ENCODE measurements at regions not wholly inside any gene's neighbourhood (a gene's known extent, or its start where the extent isn't known, plus 50 kb on each side); places are given as distances from the start of the nearest gene placed in this dataset.

DNA sequence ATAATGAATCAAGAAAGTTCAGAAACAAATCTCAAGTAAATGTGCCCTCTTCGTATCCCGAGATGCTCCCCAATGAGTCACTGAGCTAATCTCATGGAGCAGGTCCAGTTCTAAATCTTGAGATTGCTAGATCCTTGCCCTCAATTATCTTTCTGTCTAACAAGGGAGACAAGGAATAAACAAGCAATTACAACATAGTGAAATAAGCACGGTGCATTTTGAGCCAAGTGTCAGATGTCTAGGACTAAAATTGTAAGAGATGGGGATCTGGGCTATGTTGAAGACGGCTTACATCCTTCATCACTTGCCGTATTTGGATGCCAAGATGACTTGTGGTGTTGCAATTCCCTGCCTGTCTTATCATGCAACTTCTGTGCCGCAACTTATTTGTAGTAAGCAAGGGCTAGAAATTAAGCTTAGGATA, 56.5 kb upstream of the ADGRF1 start:
- DNase-seq (ENCODE audit: insufficient read length, low spot score): no peak
- TF ChIP-seq, protein P1, sequence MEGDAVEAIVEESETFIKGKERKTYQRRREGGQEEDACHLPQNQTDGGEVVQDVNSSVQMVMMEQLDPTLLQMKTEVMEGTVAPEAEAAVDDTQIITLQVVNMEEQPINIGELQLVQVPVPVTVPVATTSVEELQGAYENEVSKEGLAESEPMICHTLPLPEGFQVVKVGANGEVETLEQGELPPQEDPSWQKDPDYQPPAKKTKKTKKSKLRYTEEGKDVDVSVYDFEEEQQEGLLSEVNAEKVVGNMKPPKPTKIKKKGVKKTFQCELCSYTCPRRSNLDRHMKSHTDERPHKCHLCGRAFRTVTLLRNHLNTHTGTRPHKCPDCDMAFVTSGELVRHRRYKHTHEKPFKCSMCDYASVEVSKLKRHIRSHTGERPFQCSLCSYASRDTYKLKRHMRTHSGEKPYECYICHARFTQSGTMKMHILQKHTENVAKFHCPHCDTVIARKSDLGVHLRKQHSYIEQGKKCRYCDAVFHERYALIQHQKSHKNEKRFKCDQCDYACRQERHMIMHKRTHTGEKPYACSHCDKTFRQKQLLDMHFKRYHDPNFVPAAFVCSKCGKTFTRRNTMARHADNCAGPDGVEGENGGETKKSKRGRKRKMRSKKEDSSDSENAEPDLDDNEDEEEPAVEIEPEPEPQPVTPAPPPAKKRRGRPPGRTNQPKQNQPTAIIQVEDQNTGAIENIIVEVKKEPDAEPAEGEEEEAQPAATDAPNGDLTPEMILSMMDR (IDR thresholded peaks at IDR 0.05; ENCODE audit: insufficient read depth, missing control alignments): no peak
- no peak for FAIRE-seq

DNA sequence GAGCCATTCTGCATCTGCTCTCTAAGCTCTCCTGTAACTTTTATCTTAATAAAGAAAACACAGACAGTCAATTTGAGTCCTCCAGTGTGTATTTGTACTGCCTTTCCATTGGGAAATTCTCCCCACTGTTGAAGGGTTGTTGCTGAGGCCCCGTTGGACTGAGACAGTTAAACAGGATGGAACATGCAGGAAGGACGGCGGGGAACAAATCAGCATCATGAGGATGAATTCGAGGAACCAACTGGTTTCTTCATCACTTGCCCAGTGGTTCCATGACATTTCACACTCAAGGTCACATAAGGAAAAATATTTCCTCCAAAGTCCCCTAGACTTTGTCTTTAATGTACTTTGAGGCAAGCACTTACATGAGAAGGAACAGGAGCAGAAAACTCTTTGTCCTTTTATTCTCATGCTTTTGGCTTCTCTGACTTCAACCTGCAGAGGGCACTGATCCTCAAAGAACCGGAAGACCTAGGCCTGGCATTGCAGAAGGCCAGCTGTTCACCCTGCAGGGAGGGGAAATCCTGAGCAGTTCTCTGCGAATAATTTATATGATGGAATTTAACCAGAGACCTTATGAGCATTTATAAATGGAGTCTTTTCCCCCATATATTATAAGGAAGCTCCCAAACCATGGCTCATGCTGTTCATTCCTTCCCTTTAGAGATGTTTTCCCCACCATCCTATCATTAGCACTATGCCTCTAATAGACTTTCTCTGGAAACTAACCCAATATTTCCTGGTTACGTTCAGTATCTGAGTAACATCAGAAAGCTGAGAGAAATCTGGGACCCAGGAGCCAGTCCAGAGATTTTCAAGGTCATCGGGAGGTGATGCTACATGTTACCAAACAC, 55.2 kb upstream of the ADGRF1 start:
- FAIRE-seq (no peak), DNase-seq (ENCODE audit: insufficient read length, low spot score) (peak; percentile 19)
- TF ChIP-seq, protein P1 (IDR thresholded peaks at IDR 0.05; ENCODE audit: insufficient read depth, missing control alignments): peak; percentile 86

DNA sequence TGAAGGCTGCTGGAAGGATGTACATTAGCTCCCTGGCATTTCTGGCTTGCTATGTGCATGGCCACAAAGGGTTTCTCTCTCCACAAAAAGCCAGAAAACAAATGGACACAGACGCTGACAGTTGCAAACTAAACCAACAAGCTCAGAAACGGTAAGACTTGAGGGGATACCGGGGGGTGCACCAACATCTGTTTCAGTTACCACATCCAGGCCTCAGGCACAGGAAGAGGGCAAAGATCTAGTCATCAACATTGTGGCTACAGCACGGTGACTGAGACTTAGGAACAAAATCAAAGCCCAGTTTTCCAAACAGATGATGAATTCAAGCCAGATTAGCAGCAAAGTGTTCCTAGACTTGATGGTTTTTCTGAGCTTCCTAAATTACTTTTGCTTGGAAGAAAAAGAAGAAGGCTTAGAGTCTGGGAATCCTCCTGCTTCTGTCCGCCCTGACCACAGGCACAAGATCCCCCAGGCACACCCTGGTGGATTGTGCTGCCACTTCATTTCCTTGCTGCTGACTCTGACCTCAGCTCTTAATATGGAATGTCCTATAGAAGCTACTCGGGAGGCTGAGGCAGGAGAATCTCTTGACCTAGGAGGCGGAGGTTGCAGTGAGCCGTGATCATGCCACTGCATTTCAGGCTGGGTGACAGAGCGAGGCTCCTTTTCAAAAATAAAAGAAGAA, 54.2 kb upstream of the ADGRF1 start:
- TF ChIP-seq, protein P1 (IDR thresholded peaks at IDR 0.05; ENCODE audit: insufficient read depth, missing control alignments): no peak
- no peak for FAIRE-seq
- DNase-seq (ENCODE audit: insufficient read length, low spot score): no peak

DNA sequence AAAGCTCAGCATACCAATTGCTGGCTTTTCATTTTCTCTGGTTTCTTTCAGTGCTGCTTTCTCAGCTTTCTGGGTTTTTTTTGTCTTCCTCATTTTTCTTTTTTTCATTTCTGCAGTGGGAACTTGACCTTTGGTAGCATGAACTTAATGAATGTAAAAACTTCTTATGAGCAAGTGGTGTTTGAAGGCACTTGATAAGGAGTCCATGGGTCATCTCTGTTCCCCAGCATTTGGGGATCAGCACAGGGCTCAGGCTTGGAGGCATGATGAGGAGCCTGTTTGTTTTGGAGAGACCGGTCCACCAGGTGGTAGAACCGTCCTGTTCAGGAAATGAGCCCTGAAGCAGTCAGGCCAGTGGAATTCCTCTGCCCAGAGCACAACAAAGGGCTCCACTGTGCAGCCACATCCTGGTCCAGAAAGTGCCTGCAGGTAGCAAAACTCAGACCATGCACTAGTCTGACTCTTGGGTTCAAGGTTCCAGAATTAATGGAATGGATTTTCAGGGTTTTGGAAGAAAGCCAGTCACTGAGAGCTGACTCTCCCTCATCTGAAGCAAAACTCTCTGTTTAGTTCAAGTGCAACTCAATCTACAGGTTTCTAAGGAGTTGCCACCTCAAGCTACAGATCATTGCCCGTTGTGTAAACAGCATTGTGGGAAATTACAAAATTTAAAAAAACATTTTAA, 52.3 kb upstream of the ADGRF1 start:
- TF ChIP-seq, protein P1 (IDR thresholded peaks at IDR 0.05; ENCODE audit: insufficient read depth, missing control alignments): no peak
- FAIRE-seq (no peak), DNase-seq (ENCODE audit: insufficient read length, low spot score) (no peak)

DNA sequence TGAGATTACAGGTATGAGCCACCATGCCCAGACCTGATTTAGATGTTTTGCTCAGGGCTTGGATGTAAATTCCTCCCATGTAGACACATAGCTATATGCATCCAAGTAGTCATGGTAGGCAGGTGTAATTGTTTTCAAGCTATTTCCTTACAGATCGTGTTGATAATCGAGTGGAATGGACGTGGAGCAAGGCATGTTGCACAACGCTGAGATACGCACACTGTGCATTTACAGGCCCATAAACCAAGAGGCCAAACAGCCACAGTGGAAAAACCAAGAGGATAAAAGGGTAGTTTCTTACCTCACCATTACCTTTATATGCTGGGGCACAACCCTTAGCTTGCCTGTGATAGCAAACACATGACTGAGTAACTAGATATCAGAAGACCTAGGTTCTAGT, 51.0 kb upstream of the ADGRF1 start:
- no peak for DNase-seq (ENCODE audit: insufficient read length, low spot score)
- FAIRE-seq: no peak
- TF ChIP-seq, protein P1 (IDR thresholded peaks at IDR 0.05; ENCODE audit: insufficient read depth, missing control alignments): no peak

DNA sequence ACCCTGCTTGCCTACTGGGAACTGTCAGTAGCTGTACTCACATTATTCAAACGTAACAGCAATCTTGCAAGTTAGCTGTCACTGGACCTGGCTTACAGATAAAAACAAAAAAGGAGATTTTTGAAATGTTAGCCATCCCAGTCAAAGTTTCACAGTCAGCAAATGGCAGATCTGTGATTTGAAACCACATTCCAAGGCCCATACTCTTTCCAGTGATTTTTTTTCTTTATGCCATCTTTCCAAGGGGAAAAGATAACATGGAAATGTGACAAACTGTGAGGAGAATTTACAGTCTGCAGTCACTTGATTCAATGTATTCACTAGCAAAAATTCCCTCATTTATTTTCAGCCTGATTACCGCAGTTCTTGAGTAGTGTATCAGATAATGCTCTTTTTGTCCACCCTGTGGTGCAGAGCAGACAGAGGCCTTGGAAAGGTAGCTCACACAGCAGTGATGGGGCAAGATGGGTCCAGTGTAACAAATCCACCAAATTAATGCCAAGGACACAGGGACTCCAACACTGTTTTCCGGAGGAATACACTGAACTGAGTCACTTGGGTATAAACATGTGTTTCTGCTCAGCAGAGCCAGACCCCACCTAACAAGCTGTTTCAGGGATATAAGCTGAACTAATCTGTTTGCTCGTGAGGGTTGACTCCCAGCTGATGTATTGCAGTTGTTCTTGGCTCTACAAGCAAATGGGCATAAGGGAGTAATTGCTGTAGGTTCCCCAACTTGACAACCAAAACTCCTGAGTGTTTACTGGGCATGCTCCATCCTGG, 49.9 kb upstream of the ADGRF1 start:
- DNase-seq (ENCODE audit: insufficient read length, low spot score) (no peak), FAIRE-seq (no peak)
- TF ChIP-seq, protein P1 (IDR thresholded peaks at IDR 0.05; ENCODE audit: insufficient read depth, missing control alignments): no peak

All from D721Med (cell line).